ENCODE measurements at regions not wholly inside any gene's neighbourhood (a gene's known extent, or its start where the extent isn't known, plus 50 kb on each side); places are given as distances from the start of the nearest gene placed in this dataset.

- no peak overlapping the region for H3K4me3 ChIP-seq (ENCODE audit: low read length)
- no peak overlapping the region for H3K9ac ChIP-seq (ENCODE audit: low read length)
- H3K27ac ChIP-seq (ENCODE audit: low read length): no peak overlapping the region
- no peaks in the 10 kb centered on the region for H3K9me3 ChIP-seq (replicated peaks; ENCODE audit: insufficient read depth, low read length)
- no peaks in the 10 kb centered on the region for H3K4me1 ChIP-seq (ENCODE audit: low read length)
- H4K20me1 ChIP-seq (ENCODE audit: insufficient read depth, low read length): no peaks in the 10 kb centered on the region
- H3F3A ChIP-seq (ENCODE audit: insufficient read depth, low read length): no peaks in the 10 kb centered on the region
- H2AFZ ChIP-seq (ENCODE audit: low read length): no peak overlapping the region
- TF ChIP-seq CTCF (IDR thresholded peaks at IDR 0.05; ENCODE audit: low read length): no peak
- TF ChIP-seq EZH2 (optimal IDR thresholded peaks at IDR 0.05; ENCODE audit: low read depth, low read length): no peak
- no peak for TF ChIP-seq EZH2phosphoT487 (IDR thresholded peaks at IDR 0.05; ENCODE audit: low read length)
- no peaks in the 10 kb centered on the region for H3K9me2 ChIP-seq (replicated peaks; ENCODE audit: insufficient read depth, low read length)
- H3K79me2 ChIP-seq (ENCODE audit: low read length): no peaks in the 10 kb centered on the region
- H3K27me3 ChIP-seq (replicated peaks; ENCODE audit: insufficient read depth, low read length): no peaks in the 10 kb centered on the region
- H3K4me2 ChIP-seq (ENCODE audit: low read depth, low read length): no peak overlapping the region
- no peak for DNase-seq
- no peaks in the 10 kb centered on the region for H3K36me3 ChIP-seq (replicated peaks; ENCODE audit: insufficient read depth, low read length)
These were observed 476.6 kb downstream of the SETD4 start for GRCh38 chr21:35583566-35584216.

GRCh38 chr21:35582731-35583130 lies 477.6 kb downstream of the SETD4 start:
- H3K9me2 ChIP-seq (replicated peaks; ENCODE audit: insufficient read depth, low read length): no peaks in the 10 kb centered on the region
- H3K79me2 ChIP-seq (ENCODE audit: low read length): no peaks in the 10 kb centered on the region
- no peak overlapping the region for H3K4me3 ChIP-seq (ENCODE audit: low read length)
- H3K9me3 ChIP-seq (replicated peaks; ENCODE audit: insufficient read depth, low read length): no peaks in the 10 kb centered on the region
- H3F3A ChIP-seq (ENCODE audit: insufficient read depth, low read length): no peaks in the 10 kb centered on the region
- H3K27ac ChIP-seq (ENCODE audit: low read length): no peak overlapping the region
- H3K9ac ChIP-seq (ENCODE audit: low read length): no peak overlapping the region
- no peak overlapping the region for H2AFZ ChIP-seq (ENCODE audit: low read length)
- TF ChIP-seq CTCF (IDR thresholded peaks at IDR 0.05; ENCODE audit: low read length): no peak
- no peak for TF ChIP-seq EZH2 (optimal IDR thresholded peaks at IDR 0.05; ENCODE audit: low read depth, low read length)
- no peak for TF ChIP-seq EZH2phosphoT487 (IDR thresholded peaks at IDR 0.05; ENCODE audit: low read length)
- no peaks in the 10 kb centered on the region for H4K20me1 ChIP-seq (ENCODE audit: insufficient read depth, low read length)
- DNase-seq: no peak
- H3K36me3 ChIP-seq (replicated peaks; ENCODE audit: insufficient read depth, low read length): no peaks in the 10 kb centered on the region
- H3K27me3 ChIP-seq (replicated peaks; ENCODE audit: insufficient read depth, low read length): no peaks in the 10 kb centered on the region
- no peaks in the 10 kb centered on the region for H3K4me1 ChIP-seq (ENCODE audit: low read length)
- H3K4me2 ChIP-seq (ENCODE audit: low read depth, low read length): no peak overlapping the region

- Histone ChIP-seq H3K4me1 (ENCODE audit: low read length) (no peaks in the 10 kb centered on the region), H3K36me3 (replicated peaks; ENCODE audit: insufficient read depth, low read length) (no peaks in the 10 kb centered on the region), H3K4me3 (ENCODE audit: low read length) (no peak overlapping the region), H3K4me2 (ENCODE audit: low read depth, low read length) (no peak overlapping the region), H3K9me2 (replicated peaks; ENCODE audit: insufficient read depth, low read length) (no peaks in the 10 kb centered on the region), H3K9ac (ENCODE audit: low read length) (no peak overlapping the region), H3K27me3 (replicated peaks; ENCODE audit: insufficient read depth, low read length) (no peaks in the 10 kb centered on the region), H3K9me3 (replicated peaks; ENCODE audit: insufficient read depth, low read length) (no peaks in the 10 kb centered on the region), H3F3A (ENCODE audit: insufficient read depth, low read length) (no peaks in the 10 kb centered on the region), H4K20me1 (ENCODE audit: insufficient read depth, low read length) (no peaks in the 10 kb centered on the region), H3K27ac (ENCODE audit: low read length) (no peak overlapping the region), H2AFZ (ENCODE audit: low read length) (no peak overlapping the region), H3K79me2 (ENCODE audit: low read length) (no peaks in the 10 kb centered on the region)
- no peak for TF ChIP-seq EZH2phosphoT487 (IDR thresholded peaks at IDR 0.05; ENCODE audit: low read length)
- no peak for TF ChIP-seq CTCF (IDR thresholded peaks at IDR 0.05; ENCODE audit: low read length)
- no peak for TF ChIP-seq EZH2 (optimal IDR thresholded peaks at IDR 0.05; ENCODE audit: low read depth, low read length)
- no peak for DNase-seq
These were observed 478.7 kb downstream of the SETD4 start for GRCh38 chr21:35581640-35582039.
